Anterior cingulate cortex (tissue), 58 donors: ENCODE measurements at regions not wholly inside any gene's neighbourhood (a gene's known extent, or its start where the extent isn't known, plus 50 kb on each side); places are given as distances from the start of the nearest gene placed in this dataset.
"Not testable (repeated sequence)": the region's sequence is repeated elsewhere in the genome, so short reads cannot be mapped to it uniquely, and the experiment has no call there.

ENCODE experiments used
- DNase-seq, 58 donors: peaks; one replicate each; lab custom pipeline; 2025; lab: John Stamatoyannopoulos, UW

DNA sequence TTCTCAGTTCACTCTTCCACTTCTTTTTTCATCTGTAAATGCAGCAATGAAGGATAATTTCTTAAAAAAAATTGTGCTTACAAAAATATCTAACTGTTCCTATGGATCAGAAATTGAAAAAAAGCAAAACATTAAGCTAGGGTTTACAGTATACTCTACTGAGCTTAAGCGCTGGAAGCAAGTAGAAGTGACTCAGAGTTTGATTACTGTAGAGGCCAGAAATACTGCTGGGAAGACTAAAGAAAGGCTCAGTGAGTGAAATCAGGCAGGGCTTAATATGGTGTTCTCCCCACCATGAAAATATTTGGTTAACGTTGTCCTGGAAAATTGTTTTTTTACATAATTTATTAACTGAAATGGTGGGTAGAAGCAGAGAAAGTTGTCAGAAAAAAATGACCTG is 1061.8 kb upstream of the GRIA3 start:
- no peak for DNase-seq

DNA sequence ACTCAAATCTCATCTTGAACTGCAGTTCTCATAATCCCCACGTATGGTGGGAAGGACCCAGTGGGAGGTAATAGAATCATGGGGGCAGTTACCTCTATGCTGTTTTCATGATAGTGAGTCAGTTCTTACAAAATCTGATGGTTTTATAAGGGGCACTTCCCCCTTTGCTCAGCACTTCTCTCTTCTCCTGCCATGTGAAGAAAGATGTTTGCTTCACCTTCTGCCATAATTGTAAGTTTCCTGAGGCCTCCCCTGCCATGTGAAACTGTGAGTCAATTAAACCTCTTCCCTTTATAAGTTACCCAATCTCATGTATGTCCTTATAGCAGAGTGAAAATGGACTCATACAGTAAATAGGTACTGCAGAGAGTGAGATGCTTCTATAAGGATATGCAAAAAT is 1050.6 kb upstream of the GRIA3 start:
- no peak for DNase-seq

GRCh38 chrX:122134291-122134690 is 1049.8 kb upstream of the GRIA3 start:
- no peak for DNase-seq

- DNase-seq, result no peak
These were observed 1049.0 kb upstream of the GRIA3 start for GRCh38 chrX:122135070-122135469.

DNA sequence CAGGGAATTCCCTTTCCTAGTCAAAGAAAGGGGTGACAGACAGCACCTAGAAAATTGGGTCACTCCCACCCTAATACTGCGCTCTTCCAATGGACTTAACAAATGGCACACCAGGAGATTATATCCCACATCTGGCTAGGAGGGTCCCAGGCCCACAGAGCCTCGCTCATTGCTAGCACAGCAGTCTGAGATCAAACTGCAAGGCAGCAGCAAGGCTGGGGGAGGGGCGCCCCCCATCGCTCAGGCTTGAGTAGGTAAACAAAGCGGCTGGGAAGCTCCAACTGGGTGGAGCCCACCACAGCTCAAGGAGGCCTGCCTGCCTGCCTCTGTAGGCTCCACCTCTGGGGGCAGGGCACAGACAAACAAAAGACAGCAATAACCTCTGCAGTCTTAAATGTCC is 1043.9 kb upstream of the GRIA3 start:
- not testable (repeated sequence) for DNase-seq

DNA sequence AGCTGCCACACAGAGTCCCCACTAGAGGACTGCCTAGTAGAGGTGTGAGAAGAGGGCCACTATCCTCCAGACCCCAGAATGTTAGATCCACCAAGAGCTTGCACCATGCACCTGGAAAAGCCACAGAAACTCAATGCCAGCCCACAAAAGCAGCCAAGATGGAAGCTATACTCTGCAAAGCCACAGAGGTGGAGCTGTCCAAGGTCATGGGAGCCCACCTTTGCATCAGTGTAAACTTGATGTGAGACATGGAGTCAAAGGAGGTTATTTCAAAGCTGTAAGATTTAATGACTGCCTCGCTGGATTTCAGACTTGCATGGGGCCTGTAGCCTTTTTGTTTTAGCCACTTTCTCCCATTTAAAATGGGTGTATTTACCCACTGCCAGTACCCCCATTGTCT is 1030.1 kb upstream of the GRIA3 start:
- no peak for DNase-seq

- no peak for DNase-seq
These were observed 1015.8 kb upstream of the GRIA3 start for GRCh38 chrX:122168241-122168640.

GRCh38 chrX:122184791-122185190 is 999.3 kb upstream of the GRIA3 start:
- no peak for DNase-seq

DNA sequence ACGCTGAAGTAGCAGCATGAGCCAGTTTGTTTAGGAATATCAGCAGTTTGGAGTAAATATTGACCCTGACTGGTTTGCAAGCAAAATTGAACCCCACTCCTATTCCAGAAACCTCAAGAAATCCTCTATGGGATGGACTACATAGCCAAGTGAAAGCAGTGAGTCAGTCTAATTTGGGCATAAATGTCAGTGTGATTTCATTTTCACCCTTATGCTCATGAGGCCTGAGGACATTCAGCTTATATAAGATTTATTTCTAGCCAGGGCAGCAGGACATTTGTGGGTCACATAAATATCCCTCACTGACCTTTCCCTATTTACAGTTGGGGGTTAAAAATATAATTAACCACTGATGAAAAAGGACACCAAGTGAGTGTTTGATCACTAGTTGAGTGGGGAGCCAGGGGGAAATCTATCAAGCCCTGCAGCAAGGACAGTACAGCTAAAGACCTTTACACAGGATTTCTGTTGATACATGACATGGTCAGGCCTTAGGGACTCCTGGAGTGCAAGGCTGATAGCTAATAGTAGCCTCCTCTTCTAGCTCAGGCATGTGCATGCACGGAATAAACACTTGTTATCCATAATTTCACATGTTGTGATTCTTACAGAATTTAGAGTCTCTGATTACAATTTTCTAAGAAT is 996.9 kb upstream of the GRIA3 start:
- DNase-seq, result no peak

- DNase-seq, result no peak
These were observed 995.3 kb upstream of the GRIA3 start for GRCh38 chrX:122188751-122189150.

DNA sequence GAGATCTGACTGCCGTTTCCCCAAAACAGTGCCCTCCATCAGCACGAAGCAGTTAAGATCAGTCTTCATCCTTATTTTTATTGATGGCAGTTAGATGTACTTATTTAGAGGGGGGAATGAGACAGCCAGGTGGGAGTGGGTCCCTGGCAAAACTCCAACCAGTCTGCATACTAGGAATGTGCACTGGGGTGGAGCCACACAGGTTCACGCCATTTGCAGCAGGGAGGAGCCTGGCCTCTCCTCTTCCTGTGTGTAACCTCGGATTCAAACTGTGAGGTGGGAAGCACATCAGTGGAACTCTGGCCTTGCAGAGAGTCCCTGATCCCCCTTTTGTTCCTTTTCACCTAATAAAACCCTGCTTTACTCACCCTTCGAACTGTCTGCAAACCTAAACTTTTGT is 987.7 kb upstream of the GRIA3 start:
- no peak for DNase-seq

DNA sequence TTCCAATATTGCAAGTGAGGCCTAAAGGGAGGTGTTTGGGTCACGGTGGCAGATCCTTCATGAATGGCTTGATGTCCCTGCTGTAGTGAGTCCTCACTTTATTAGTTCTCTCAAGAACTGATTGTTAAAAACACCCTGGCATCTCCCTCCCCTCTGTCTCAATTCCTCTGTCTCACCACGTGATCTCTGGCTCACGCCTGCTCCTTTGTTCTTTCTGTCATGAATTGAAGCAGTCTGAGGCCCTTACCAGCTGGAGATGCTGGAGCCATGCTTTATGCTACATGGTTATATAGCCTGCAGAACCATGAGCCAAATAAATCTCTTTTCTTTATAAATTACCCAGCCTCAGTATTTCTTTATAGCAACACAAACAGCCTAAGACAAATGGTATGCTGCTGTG is 980.7 kb upstream of the GRIA3 start:
- no peak for DNase-seq

DNA sequence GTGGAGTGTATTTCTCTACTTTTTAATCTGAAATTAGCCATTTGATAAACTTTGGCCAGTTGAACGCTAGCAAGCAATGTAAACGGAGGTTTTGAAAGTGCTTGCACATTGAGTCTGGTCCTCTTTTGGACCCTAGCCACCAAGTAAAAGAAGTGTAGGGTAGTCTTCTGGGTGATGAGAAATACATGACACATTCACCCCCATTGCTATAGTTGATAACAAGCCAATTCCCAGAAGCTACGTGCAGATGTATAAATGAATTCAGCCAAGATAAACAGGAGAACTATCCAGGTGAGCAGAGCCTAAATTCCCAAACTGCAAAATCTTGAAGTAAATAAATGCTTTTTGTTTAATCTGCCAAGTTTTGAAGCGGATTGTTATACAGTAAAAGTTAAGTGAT is 965.4 kb upstream of the GRIA3 start:
- DNase-seq, result no peak

DNA sequence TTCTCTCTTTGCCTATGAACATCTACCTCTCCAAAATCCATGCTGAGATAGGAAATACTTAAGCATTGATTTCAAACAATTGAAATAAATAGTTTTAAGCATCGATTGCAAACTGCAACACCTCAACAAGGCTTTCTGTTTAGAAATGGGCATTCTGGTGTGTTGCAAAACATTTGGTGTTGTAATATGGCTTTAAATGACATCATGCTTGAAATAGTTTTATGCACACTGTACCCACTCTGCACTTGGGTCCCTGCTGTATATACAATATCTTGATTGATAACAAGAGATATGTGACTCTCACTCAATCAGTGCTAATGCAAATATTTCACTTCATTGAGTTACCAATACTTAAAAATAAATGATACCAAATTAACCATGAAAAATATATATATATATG is 964.9 kb upstream of the GRIA3 start:
- DNase-seq, result no peak

DNA sequence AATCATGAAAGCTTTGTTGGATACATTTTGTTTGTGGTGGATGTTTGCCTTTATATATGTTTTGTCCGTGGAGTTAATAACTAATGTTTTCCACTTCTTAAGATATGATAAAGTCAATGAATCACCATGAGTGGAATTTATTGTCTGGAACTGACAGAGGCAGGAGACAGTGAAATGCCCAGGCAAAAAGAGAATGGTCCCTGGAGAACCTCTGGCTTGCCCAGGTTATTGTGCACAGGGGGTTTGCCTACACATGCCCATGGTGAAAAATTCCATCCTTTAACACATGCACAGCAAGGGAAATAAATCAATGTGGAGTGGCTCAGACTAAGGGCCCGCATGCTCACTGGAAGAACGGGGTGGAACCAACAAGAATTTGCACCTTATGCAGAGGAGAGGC is 964.3 kb upstream of the GRIA3 start:
- DNase-seq, result no peak

DNA sequence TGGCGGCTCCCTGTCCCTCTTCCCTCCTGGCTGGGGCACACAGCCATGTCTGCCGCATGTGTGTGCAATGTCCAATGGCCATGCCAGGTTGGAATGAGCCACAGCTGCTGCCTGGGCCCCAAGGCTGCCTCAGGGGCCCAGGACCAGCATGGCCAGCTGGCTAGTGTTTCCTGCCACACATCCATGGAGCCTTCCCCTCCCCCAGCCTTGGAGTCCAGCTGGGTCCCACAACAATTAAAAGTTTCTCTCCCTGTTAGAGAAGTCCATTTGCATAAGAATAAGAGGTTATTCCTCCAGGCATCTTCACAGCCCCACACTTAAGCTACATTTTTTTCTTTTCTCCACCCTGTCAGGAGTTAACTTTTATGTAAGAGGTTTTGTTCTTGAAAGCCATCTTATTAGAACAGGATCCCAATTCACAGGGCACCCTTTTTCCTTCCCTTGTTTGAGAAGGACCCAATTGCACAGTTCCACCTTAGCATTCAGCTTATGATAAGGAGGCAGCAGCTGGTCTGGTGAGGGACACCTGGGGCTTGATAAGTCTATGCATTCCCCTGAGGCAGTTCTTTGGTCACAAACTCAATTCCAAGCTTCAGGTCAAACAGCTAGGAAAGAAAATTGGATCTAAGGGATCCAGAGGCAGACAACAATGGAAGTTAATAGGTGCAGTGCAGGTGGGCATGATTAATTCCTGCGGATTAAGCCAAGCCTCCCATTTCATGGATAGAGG is 963.3 kb upstream of the GRIA3 start:
- no peak for DNase-seq

DNA sequence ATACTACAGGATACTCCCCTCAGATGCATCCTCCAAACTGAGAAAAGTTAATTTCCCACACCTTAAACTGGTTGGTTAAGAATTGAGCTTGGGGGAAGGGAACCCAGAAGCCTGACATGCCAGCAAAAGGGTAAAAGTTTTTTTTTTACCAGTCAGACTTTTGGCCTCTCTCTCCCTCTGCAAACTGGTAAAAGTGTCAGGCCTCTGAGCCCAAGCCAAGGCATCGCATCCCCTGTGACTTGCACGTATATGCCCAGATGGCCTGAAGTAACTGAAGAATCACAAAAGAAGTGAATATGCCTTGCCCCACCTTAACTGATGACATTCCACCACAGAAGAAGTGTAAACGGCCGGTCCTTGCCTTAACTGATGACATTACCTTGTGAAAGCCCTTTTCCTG is 962.3 kb upstream of the GRIA3 start:
- not testable (repeated sequence) for DNase-seq

- not testable (repeated sequence) for DNase-seq
These were observed 959.9 kb upstream of the GRIA3 start for GRCh38 chrX:122224137-122224536.

GRCh38 chrX:122238801-122239200 is 945.3 kb upstream of the GRIA3 start:
- DNase-seq, result no peak

GRCh38 chrX:122241959-122242358 is 942.1 kb upstream of the GRIA3 start:
- no peak for DNase-seq

DNA sequence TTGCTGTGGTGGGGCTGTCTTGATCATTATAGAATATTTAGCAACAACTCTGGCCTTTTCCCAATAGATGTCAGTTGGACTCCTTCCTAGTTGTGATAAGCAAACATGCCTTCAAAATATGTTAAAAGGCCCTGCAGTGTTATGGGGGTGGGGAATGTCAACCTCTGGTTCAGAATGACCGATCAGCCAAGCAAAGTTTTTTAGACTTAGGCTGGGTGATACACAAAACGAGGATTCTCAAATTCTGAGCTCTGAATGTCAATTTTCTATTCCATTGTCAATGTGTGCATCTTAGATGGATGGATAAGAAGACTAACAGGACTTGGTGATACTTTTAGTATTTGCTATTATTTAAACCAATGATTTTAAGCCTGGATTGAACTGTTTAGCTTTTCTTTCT is 940.0 kb upstream of the GRIA3 start:
- no peak for DNase-seq

DNA sequence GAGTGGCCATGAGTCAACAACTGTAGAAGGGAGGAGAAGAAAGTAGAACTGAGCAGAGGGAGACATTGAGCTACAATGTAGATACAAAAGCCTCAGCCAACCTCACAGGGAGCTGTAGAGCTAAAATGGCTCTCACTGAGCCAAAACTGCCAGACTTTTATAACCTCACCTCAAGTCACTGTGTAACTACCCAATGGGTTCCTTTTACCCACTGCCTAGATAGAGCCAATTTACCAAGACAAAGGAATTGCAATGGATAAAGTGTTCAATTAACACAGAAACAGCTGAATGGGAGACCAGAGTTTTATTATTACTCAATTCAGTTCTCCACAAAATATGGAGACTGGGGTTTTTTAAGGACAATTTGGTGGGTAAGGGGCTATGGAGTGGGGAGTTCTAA is 938.9 kb upstream of the GRIA3 start:
- no peak for DNase-seq

DNA sequence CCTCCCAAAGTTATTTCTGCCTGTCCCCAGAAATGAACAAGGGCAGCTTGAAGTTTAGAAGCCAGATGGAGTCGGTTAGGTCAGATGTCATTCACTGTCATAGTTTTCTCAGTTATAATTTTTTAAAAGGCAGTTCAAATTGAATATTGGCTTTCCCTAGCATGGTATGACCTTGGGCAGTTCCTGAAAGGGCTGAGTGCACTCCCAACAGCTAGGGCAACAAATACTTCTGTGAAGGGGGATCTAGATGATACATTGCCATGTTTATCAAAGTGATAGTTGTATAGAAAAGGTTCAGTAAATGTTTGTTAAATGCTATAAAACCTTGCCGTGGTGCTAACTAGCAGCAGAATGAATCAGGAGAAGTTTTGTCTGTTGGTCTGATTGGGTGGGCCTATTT is 938.1 kb upstream of the GRIA3 start:
- no peak for DNase-seq
